Colonic mucosa (tissue), 4 donors: ENCODE measurements at regions not wholly inside any gene's neighbourhood (a gene's known extent, or its start where the extent isn't known, plus 50 kb on each side); places are given as distances from the start of the nearest gene placed in this dataset.

Source experiments
- DNase-seq: peaks from one replicate; pipeline ENCODE4 v3.0.0-alpha.2; 2020
- H3K27ac ChIP-seq: fragments of 200-600 bp; one replicate; pipeline ENCODE4 v1.8.0; 2021
- H3K27me3 ChIP-seq: fragments of 200-600 bp; one replicate; pipeline ENCODE4 v1.8.0; 2021
- H3K36me3 ChIP-seq: fragments of 200-600 bp; one replicate; pipeline ENCODE4 v1.8.0; 2021
- H3K4me1 ChIP-seq: fragments of 200-600 bp; one replicate; pipeline ENCODE4 v1.8.0; 2021; ENCODE audit warnings: mild to moderate bottlenecking
- H3K4me3 ChIP-seq: fragments of 200-600 bp; one replicate; pipeline ENCODE4 v1.8.0; 2021
- H3K9ac ChIP-seq, 2 donors: one replicate each; pipeline ENCODE4 v1.7.0; 2013; ENCODE audit warnings: control low read depth in 2 of 2, low read depth in 2 of 2, low read length in 2 of 2
- H3K9me3 ChIP-seq: fragments of 200-600 bp; one replicate; pipeline ENCODE4 v1.8.0; 2021
- intact Hi-C: fragments of 100-400 bp; cut with DNase I; formaldehyde crosslinking; loops from one replicate; pipeline ENCODE4 v1.14.1; 2022
- TF ChIP-seq, protein P1 (sequence below): fragments of 200-600 bp; IDR thresholded peaks from one replicate; pipeline ENCODE4 v1.8.0; 2022; ENCODE audit warnings: antibody characterized with exemption, mild to moderate bottlenecking
- donor health status: healthy.
- donor health status: DM: no; HTN: no; CAD: no.
- donor health status: DM: no; HTN: no; CAD: no.

DNA sequence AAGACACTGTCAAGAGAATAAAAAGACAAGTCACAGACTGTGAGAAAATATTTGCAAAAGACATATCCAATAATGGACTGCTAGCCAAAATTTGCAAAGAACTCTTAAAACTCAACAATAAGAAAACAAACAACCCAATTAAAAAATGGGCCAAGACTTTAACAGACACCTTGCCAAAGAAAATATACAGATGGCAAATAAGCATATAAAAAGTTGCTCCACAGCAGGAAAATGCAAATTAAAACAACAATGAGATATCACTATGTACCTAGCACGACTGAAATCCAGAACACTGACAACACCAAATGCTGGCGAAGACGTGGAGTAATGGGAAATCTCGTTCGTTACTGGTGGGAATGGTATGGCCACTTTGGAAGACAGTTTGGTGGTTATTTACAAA lies 228.9 kb downstream of the TTC8 start:
- no peak overlapping the region for H3K27ac ChIP-seq
- intact Hi-C loops = no loop called here
- H3K36me3 ChIP-seq = no peaks in the 10 kb centered on the region
- no peaks in the 10 kb centered on the region for H3K27me3 ChIP-seq
- H3K4me1 ChIP-seq = no peaks in the 10 kb centered on the region
- no peaks in the 10 kb centered on the region for H3K9me3 ChIP-seq
- no peak overlapping the region for H3K9ac ChIP-seq
- TF ChIP-seq, protein P1, sequence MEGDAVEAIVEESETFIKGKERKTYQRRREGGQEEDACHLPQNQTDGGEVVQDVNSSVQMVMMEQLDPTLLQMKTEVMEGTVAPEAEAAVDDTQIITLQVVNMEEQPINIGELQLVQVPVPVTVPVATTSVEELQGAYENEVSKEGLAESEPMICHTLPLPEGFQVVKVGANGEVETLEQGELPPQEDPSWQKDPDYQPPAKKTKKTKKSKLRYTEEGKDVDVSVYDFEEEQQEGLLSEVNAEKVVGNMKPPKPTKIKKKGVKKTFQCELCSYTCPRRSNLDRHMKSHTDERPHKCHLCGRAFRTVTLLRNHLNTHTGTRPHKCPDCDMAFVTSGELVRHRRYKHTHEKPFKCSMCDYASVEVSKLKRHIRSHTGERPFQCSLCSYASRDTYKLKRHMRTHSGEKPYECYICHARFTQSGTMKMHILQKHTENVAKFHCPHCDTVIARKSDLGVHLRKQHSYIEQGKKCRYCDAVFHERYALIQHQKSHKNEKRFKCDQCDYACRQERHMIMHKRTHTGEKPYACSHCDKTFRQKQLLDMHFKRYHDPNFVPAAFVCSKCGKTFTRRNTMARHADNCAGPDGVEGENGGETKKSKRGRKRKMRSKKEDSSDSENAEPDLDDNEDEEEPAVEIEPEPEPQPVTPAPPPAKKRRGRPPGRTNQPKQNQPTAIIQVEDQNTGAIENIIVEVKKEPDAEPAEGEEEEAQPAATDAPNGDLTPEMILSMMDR = no peak
- H3K4me3 ChIP-seq = no peak overlapping the region
- no peak for DNase-seq

DNA sequence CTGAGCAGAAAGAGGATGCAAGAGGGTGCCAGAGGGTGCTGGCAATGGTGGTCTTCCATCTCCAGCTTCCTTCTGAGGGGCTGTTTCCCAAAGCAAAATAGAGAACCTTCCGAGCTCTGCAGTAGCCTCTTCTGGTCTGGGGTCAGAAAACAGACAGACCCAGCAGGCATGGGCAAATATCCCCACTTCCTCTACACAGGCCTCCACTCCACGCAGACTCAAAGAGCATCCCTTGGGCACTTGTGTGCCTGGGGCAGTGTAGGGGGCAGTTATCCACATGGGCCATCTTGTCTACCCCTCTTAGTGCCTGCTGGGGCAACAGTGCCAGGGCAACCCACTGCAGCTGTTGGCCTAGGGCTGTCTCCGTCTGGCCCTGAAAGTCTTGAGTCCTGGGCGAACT lies 231.9 kb downstream of the TTC8 start:
- intact Hi-C loops = no loop called here
- Histone ChIP-seq H3K4me3 (no peak overlapping the region), H3K27me3 (no peaks in the 10 kb centered on the region), H3K9me3 (no peaks in the 10 kb centered on the region), H3K4me1 (no peaks in the 10 kb centered on the region), H3K27ac (no peak overlapping the region), H3K9ac (no peak overlapping the region), H3K36me3 (no peaks in the 10 kb centered on the region)
- TF ChIP-seq, protein P1 = no peak
- no peak for DNase-seq

DNA sequence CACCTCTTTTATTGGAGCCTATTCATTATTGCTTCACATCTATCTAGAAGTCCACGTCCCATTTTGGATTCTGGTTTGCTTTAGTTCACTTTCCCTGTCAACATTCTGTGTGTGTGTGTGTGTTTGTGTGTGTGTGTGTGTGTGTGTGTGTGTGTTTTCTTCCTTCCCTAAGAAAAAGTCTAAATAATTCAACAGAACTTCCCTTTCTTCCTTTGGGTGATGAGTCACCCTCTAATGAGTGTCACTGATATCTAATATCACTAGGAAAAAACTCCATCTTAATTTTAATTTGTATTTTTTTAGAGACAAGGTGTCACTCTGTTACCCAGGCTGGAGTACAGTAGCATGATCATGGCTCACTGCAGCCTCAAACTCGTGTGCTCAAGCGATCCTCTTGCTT lies 234.2 kb downstream of the TTC8 start:
- H3K9ac ChIP-seq = no peak overlapping the region

DNA sequence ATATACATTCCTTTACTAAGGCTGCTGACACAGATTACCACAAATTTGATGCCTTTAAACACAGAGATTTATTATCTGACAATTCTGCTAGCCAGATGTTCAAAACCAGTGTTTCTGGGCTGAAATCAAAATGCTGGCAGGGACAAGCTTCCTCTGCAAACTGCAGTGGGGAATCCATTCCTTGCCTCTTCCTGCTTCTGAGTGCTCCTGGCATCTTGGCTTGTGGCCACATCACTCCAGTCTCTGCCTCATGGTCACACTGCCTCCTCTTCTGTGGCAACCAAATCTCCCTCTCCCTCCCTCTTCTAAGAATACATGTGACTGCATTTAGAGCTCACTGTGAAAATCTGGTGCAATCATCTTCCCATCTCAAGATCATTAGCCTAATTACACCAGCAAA lies 235.7 kb downstream of the TTC8 start:
- no peaks in the 10 kb centered on the region for H3K9me3 ChIP-seq
- DNase-seq = no peak
- no peak overlapping the region for H3K27ac ChIP-seq
- H3K9ac ChIP-seq = no peak overlapping the region
- no peaks in the 10 kb centered on the region for H3K36me3 ChIP-seq
- intact Hi-C loops = no loop called here
- no peak overlapping the region for H3K4me3 ChIP-seq
- no peaks in the 10 kb centered on the region for H3K27me3 ChIP-seq
- no peaks in the 10 kb centered on the region for H3K4me1 ChIP-seq
- TF ChIP-seq, protein P1 = no peak

More for the DNA sequence above, 234.2 kb downstream of the TTC8 start:
- no peak overlapping the region for H3K27ac ChIP-seq
- no peak overlapping the region for H3K4me3 ChIP-seq
- intact Hi-C loops = no loop called here
- TF ChIP-seq, protein P1 = no peak
- H3K9me3 ChIP-seq = no peaks in the 10 kb centered on the region
- no peaks in the 10 kb centered on the region for H3K27me3 ChIP-seq
- no peaks in the 10 kb centered on the region for H3K36me3 ChIP-seq
- DNase-seq = no peak
- no peaks in the 10 kb centered on the region for H3K4me1 ChIP-seq

- Histone ChIP-seq H3K27ac (no peak overlapping the region), H3K36me3 (no peaks in the 10 kb centered on the region), H3K9me3 (no peaks in the 10 kb centered on the region), H3K4me1 (no peaks in the 10 kb centered on the region), H3K27me3 (no peaks in the 10 kb centered on the region), H3K9ac (no peak overlapping the region), H3K4me3 (no peak overlapping the region)
- TF ChIP-seq, protein P1 = no peak
- intact Hi-C loops = no loop called here
- no peak for DNase-seq
These were observed 237.2 kb downstream of the TTC8 start for GRCh38 chr14:89061696-89062095.

DNA sequence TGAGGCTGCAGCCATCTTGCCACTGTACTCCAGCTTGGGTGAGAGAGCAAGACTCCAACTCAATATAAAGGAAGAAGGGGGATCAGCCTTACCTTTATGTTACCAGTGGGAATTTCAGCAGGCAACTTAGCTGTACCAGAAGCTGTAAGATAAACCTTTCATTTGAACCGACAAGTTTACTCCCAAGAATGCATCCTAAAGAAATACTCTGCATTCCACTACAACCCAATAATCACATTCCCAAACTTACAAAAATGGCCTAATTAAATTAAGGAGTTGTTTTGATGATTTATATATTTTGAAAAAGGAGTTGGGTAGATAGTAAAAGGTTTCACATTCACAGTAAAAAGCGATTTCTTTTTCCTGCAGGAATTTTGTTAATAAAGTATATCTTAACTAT lies 241.4 kb downstream of the TTC8 start:
- H3K9ac ChIP-seq = no peak overlapping the region
- no peaks in the 10 kb centered on the region for H3K36me3 ChIP-seq
- no peaks in the 10 kb centered on the region for H3K4me1 ChIP-seq
- no peaks in the 10 kb centered on the region for H3K9me3 ChIP-seq
- no peak overlapping the region for H3K4me3 ChIP-seq
- TF ChIP-seq, protein P1 = no peak
- H3K27ac ChIP-seq = no peak overlapping the region
- DNase-seq = no peak
- intact Hi-C loops = no loop called here
- H3K27me3 ChIP-seq = no peaks in the 10 kb centered on the region
